CD4-positive, alpha-beta T cell treated with Interleukin-12 subunit alpha and Interleukin-12 subunit beta, for 1 hour (primary cell): ENCODE measurements at regions not wholly inside any gene's neighbourhood (a gene's known extent, or its start where the extent isn't known, plus 50 kb on each side); places are given as distances from the start of the nearest gene placed in this dataset.
"Not testable (repeated sequence)": the region's sequence is repeated elsewhere in the genome, so short reads cannot be mapped to it uniquely, and the experiment has no call there.

ENCODE experiments used
- DNase-seq: peaks from one replicate; pipeline ENCODE4 v3.0.0-alpha.2; 2020

DNA sequence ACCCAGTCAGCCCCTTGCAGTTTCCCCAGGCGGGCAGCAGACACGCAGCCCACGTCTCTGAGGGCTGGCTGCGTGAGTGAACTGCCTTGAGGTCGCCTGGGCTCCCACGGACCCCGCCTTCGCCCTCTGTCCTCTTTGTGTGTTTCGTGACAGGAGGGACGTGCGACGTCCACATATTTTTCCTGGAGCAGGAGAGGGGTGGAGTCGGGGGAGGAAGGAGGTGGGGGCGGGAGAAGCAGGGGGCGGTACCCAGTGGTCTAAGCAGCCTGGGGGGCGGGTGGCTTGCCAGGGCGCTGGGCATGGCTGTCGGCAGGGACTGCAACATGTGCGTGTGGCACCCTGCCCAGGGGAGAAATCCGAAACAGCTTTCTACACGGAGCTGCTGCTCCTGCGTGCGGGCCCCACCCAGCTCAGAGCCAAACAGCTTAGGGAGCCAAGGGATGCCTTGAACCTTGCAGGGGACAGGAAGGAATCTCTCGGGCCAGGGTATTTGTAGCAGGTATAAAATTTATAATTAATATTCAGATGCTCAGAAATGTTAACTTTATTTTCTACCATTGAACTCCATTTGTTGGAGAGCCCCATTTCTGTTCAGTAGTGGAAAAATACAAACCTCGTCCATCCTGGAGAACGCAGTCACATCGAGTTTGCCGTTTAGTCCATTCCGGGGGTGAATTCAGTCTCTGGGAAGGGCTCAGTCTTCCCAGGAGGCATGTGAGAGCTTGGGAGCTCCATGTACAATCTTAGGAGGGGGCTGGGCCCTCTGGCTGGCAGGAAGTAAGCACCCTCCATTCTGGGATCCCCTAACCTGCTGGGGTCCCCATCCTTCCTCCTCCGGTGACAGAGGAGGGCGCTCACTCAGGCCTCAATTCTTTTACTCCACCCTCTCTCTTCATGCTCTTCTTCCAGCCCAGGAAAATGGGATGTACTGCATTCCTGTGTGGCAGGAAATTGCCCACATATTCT lies 79.1 kb upstream of the MEF2A start:
- no peak for DNase-seq

DNA sequence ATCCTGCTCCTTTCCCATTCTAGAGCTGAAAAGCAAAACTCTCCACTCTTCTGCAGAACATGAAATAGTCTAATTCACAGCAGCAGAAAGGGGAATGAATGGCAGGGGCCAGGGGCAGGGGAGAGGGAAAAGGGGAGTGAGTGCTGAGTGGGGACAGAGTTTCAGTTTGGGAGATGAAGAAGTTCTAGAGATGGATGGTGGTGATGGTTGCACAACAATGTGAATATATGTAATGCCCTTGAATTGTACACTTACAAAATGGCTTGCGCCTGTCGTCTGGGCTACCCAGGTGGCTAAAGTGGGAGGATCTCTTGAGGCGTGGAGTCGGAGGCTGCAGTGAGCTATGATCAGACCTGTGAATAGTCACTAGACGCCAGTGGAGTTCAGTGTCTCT lies 78.5 kb upstream of the MEF2A start:
- no peak for DNase-seq

DNA sequence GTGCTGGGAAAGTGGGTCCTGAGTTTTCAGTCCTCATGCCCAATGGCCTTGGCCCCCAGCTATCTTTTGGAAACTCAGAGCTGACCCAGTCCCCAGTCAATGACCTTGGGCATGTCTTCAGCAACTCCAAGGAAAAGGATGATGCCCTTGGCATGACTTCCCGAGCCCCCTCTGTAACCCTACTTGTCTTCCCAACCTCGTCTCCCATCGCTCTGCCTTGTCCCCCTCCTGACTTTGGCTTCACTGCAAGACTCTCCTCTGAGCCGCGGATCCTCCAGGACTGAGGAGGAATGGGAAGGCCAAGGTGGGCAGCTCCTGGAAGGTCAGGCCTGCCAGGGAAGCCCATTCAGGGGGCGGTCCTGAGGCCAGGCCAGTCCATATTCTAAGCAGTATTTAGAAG lies 73.5 kb upstream of the MEF2A start:
- DNase-seq, result no peak

DNA sequence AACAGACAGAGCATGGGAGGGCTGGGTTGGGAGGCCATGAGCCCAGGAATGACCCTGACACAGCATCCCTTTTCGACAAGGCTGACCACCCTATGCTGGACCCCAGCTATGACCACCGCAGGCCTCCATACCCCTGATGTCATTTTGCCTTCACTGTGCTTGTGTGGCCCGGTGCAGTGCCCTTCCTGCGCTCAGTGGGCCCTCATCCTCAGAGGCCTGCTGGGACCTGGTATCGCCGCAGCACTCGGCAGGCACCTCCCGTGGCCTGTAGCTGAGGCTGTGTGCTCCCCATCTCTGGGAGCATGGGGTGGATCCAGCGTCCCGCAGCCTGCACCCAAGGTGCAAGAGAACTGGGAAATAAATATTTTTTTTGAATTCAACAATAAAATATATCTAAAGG lies 73.1 kb upstream of the MEF2A start:
- DNase-seq, result no peak

DNA sequence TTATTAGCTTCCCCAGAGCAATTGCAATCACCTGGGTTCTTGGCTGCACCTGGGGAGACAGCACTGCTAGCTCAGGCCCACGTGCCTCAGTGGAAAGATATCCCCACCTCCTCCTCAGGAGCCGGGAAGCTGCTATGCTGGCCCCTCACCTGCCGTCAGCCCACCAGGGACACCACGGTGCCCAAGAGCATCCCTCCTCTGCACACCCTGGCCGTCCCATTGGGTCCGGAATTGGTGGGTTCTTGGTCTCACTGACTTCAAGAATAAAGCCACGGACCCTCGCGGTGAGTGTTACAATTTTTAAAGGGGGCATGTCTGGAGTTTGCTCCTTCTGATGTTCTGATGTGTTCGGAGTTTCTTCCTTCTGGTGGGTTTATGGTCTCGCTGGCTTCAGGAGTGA lies 72.3 kb upstream of the MEF2A start:
- no peak for DNase-seq

DNA sequence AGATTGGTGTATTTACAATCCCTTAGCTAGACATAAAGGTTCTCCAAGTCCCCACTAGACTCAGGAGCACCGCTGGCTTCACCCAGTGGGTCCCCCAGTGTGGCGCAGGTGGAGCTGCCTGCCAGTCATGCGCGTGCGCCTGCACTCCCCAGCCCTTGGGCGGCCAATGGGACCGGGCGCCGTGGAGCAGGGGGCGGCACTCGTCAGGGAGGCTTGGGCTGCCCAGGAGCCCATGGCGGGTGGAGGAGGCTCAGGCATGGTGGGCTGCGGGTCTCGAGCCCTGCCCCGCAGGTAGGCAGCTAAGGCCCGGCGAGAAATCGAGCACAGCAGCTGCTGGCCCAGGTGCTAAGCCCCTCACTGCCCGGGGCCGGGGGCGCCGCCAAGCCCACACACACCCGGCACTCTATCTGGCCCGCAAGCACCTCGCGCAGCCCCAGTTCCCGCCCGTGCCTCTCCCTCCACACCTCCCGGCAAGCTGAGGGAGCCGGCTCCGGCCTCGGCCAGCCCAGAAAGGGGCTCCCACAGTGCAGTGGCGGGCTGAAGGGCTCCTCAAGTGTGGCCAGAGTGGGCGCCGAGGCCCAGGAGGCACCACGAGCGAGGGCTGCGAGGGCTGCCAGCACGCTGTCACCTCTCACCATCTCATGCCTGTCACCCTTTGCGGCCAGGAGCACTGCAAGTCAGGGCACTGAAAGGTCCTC lies 71.1 kb upstream of the MEF2A start:
- DNase-seq, result not testable (repeated sequence)

DNA sequence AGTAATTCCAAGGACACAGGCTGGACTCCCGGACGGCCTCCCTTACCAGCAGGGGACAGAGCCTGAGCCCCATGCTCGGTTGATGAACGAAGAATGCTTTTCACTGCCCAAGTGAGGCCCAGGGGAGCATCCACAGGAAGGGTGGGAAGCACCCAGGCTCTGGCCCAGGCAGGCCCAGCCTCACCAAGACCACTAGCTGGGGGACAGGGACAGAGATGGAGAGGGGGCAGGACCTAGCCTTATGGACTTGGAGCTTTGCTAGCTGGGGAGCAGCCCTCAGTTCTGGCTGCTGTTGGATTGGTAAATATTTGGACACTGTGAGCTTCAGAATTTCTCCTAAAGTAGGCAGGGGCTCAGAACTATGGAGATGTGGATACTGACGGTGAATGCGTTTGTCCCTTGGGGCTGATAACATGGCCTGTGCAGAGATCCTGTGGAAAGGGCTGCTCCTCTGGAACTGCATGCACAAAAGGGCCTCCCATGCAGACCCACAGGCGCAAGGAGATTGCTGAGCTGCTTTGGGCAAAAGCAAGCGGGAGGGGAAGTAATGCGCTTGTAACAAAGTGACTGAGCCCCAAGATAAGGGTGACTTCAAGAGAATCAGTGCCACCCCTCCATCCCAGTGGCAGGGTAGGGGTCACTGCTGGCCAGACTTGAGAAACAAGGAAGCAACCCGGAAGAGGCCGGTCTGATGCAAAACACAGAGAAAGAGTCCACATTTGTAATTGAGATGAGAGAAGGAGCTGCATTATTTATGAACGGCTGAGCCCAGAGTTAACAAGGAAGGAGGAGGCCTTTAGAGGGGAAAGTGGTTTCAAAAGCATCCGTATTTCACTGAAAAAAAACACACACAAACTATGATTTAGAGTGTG lies 70.1 kb upstream of the MEF2A start:
- no peak for DNase-seq

DNA sequence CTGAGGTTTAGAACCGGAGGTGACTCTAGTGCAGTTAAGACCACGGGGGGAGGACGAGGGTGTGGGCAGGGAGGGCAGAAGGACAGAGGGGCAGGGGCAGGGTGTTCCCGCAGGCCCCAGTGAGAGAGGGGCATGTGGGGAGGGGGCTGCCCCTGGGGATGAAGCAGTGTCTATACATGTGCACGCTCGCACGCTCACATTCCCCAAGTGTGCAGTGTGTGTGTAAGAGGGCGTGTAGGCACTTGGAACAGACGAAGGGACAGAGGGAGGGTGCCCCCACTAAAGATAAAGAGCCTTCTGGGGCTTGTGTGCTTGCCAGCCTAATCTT lies 69.5 kb upstream of the MEF2A start:
- no peak for DNase-seq

DNA sequence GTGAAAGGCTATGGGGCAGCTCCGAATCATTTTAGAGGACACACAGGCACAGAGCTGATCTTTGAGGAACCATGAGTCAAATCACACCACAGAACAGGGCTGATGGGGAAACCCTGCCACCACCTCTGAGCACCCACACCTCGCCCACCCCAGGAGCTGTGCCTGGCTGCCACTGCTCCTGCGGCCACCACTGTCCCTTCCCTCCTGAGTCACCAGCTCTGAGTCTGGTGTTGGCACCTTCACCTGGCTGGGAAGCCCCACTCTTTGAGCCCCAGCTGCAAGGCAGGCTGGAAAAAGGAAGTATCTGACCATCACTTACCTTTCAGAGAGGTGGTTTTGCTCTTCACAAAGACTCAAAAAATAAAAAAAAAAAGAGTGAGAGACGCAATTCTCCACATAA lies 63.6 kb upstream of the MEF2A start:
- DNase-seq, result no peak

DNA sequence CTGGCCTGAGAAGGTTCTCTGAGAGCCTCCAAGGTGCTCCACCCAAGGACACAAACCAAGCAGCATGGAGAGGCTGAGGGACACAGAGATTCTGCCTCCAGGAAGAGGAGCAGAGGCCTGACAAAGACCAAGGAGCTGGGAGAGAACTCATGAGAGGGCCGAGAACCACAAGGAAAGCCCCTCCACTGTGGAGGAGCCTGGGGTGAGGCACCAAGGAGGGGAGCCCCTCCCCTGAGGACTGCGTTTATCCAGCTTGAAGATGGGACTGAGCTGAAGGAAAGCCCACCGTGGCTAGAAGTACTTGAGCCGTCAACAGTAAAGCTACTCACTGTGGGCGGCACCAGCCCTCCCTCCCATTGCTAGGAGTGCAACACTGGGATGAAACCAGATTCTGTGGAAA lies 63.1 kb upstream of the MEF2A start:
- DNase-seq, result no peak

DNA sequence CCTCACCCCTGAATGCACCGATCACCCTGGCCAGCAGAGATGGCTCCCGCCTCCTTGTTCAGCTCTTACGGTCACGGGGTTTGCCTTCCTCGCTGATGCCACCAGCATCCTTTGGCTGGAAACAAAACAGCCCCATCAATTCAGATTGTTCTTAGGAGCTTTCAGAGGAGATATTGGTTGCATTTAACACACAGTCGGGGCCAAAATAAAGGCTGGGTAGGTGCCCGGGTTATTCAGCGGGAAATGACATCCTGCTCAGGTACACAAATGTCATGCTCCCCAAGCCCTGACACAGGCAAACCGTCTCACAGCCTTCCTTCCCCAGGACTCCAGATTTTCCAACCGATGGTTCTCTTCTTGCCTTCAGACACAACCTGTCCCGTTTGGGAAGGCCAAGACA lies 62.4 kb upstream of the MEF2A start:
- DNase-seq, result no peak

DNA sequence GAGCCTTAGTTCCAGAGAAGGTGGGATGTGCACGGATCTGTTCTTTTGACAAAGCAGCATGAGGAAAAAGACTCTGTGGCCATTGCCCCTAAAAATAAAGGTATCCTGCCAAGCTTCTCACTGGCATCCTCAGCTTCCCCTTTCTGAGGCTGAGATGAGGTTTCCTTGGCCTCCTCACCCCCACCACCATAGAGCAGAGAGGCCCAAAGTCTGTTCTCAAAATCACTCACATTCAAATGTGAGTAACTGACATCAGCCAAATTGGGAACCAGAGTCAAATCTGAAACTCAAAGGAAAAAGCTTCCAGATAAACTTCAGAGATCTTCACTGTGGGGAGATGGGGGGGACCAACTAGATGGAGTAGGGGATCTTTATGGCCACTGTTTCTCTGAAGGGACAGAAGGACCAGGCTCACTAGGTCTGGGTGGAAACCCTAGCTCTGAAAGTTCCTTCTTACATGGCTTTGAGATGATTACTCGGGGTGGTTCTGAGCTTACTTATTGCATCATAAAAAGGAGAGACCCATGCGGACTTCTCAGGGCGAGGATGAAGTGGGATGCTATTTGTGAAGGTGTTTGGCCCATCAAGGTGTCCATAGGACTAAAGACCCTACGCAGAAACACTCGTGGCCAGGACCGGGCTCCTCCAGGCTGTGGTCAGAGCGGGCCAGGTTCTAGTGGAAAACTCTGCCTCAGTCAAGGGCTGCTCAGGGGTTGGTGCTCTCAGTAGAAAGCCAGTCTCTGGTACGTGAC lies 61.5 kb upstream of the MEF2A start:
- DNase-seq, result no peak

DNA sequence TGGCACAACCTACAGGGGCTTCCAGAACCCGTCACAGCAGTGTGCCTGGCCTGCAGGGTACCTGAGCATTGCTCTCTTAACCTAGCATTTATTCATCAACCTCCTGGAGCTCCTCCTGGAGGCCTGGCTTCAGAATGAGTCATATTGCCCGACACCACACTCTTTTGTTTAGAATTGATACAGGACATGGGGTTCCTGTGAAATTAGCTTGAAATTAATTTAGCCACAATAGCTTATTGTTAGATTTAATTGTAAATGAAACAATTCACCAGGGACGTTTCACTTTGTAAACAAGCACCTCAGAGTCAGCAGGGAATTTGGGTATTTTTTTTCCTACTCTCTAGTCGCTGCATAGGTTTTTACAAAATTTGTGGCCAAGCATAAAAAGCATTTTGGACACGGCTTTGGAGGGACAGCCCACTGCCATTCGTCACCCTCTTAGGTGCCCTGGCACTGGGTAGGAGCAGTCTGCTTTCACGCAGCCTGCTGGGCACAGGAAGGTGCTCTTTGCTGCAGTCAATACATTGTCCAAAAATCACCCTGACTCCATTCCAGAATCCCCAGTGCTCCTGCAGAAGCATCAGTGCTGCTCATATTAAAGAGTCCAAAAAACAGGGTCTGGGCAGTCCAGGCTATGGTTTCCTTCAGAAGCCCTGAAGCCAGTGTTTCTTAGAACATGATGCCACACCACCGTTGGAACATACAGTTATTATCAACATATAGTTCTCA lies 60.8 kb upstream of the MEF2A start:
- no peak for DNase-seq

DNA sequence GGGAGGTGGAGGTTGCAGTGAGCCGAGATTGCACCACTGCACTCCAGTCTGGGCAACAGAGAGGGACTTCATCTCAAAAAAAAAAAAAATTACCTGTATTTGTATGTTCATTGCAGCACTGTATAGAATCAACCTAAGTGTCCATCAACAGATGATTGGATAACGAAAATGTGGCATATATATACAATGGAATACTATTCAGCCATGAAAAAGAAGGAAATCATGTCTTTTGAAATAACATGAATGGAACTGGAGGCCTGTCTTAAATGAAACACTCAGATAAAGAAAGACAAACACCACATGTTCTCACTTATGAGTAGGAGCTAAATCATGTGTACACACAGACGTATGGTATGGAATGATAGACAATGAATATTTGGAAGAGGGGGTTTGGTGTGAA lies 59.4 kb upstream of the MEF2A start:
- DNase-seq, result no peak

DNA sequence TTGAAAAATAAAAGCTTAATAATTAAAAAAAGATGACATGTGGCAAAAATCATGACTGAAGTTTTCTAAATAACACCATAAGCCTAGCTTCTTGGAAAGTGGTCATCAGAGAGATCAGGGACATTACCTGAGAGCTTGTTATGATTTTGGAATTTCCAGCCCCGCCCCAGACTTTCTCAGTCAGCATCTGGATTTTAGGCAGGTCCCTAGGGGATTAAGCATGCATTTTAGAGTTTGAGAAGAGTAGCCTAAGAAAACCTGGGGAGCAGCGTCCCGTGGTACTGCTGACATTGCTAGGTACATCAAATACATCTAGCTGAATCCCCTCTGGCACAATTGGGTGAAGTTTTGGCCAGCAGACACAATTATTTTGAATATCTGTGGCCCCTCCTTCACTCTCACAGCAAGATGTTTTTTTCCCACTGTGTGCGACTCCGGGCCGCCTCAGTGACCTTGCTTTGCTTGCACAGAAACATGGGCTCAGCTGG lies 58.7 kb upstream of the MEF2A start:
- DNase-seq, result no peak

DNA sequence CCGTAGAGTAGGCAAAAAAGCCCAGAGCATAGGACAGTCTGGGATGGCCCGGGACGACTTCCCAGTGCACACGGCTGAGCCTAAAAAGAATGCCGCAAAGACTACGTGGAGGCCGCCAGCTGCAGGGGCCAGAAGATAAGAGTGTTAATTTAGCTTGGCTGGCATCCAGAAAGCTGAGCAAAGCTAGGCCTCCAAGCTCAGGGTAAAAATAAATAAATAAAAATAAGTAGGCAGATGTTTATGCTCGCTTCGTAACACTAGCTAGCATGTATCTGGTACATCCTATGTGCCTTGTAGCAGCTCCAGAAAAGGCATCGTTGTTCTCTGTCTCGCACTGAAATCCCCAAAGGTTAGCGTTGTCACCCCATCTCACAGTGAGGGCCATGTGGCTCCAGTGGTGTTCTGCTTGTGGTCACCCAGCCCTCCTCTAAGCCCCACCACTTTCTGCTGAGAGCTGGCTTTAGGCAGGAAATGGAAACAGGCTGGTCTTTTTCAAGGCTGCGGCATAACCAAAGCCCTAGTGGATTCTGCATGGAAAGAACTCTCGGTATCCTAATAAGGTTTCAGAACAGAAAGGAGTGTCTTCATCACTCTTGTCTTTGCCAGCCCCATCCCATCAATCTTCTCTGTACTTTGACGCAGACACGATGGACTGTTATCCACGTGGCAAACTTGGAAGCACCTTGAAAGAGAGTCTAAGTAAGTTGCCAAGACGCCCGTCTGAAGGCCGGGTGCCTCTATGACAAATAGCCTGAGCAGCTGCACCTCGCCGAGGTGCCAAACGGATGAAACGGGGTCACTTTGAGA lies 58.1 kb upstream of the MEF2A start:
- DNase-seq, result no peak

DNA sequence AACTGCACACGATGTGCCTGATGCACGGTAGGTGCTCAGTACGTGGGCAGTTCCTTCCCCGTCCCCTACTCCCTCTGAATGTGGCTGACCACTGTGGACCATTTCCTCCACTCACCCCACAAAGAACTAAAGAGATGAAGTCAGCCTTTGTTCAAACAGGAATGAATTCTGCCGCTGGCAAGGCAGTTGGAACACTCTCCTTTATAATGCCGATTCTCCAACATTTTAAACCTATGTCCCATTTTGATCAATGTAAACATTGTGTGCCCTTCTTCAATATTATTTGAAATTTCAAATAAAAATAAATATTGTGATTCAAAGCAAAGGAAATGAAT lies 57.5 kb upstream of the MEF2A start:
- no peak for DNase-seq

DNA sequence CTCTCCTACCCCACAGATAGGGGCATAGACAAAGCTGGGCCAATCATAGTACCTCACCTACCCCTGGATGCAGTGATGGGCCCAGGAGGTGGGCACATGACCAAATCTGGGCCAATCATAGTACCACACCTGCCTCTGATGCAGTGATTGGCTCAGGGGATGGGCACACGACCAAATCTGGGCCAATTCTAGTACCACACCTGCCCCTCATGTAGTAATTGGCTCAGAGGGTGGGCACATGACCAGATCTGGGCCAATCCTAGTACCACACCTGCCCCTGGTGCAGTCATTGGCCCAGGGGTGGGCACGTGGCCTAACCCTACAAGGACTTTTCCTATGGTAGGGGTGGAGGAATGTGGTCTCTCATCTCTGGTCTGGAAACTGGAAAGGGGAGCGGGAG lies 56.9 kb upstream of the MEF2A start:
- no peak for DNase-seq

DNA sequence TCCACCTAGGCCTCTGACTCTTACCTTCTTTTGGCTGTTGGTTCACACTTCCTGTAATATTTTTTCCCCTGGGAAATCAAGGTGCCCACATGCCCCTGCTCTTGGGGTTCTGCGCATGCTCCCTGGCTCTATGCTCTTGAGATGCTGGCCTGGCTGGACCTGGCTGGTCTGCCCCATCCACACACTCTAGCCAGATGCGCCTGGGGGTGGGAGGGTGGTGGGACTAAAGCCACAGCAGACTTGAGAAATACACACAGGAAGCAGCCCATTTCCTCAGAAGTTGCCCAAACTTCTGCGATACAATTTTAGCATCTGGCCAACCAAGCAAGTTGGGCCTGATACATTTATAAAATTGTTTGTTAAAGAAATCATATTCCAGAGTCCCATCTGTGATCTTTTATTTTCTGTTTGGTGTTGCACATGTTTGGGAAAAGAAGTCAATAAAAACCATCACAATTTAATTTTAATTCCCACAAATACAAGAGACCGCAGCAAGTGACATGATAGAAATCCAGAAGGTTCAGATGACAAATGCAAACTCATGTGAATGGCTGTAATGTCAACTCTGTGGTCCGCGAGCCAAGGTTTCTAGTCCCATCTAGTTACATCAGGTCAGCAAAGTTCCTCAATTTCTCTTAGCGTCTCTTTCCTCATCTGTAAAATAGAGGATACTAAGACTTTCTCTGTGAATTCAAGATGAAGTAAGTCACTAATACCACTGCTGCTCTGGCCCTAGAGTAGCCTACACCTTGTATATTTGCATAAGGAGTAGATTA lies 55.9 kb upstream of the MEF2A start:
- no peak for DNase-seq

DNA sequence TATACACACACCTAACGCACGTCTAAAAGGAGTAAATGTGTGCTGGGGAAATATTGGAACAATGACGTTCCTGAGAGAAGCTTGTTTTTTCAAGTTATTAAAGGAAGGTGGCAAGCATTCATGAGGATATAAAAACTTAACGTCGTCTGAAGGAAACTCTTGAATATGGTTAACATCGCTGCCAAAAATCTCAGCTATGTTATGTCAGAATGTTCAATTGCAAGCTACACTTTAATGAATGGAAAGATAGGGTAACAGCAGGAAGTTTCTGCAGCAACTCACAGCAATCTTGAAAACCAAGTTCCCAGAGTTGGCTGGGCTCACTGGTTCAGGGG lies 54.3 kb upstream of the MEF2A start:
- no peak for DNase-seq
